GM12891 (cell line): ENCODE measurements at regions not wholly inside any gene's neighbourhood (a gene's known extent, or its start where the extent isn't known, plus 50 kb on each side); places are given as distances from the start of the nearest gene placed in this dataset.
"Not testable (repeated sequence)": the region's sequence is repeated elsewhere in the genome, so short reads cannot be mapped to it uniquely, and the experiment has no call there.

Experiments
- POLR2A ChIP-seq: IDR thresholded peaks from 2 replicates; pipeline ENCODE4 v1.6.1; 2011; ENCODE audit warnings: low read depth, low read length, control low read depth
- POLR2AphosphoS5 ChIP-seq: IDR thresholded peaks from 2 replicates; pipeline ENCODE4 v1.6.1; 2011; ENCODE audit warnings: low read depth, low read length, control low read depth
- TAF1 ChIP-seq: IDR thresholded peaks from 2 replicates; pipeline ENCODE4 v1.6.1; 2011; ENCODE audit warnings: low read depth, low read length, control low read depth

DNA sequence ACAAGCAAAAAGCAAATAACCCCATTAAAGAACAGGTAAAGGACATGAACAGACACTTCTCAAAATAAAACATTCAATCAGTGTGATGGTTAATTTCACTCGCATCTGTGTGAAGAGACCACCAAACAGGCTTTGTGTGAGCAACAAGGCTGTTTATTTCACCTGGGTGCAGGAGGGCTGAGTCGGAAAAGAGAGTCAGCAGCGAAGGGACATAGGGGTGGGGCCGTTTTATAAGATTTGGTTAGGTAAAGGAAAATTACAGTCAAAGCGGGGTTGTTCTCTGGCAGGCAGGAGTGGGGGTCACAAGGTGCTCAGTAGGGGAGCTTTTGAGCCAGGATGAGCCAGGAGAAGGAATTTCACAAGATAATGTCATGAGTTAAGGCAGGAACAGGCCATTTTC, 429.5 kb upstream of the ZNF804A start:
- TF ChIP-seq TAF1, POLR2AphosphoS5, POLR2A: not testable (repeated sequence)
